ENCODE measurements at regions not wholly inside any gene's neighbourhood (a gene's known extent, or its start where the extent isn't known, plus 50 kb on each side); places are given as distances from the start of the nearest gene placed in this dataset.

GRCh38 chrX:124529786-124530185 lies 183.4 kb downstream of the SH2D1A start:
- no peak overlapping the region for H3K27ac Mint-ChIP-seq
- Histone ChIP-seq H3K36me3 (replicated peaks in 1 of 2; ENCODE audit: control insufficient read depth in 1 of 2, insufficient read depth in 2 of 2, low read length in 2 of 2) (no peaks in the 10 kb centered on the region), H3K4me3 (replicated peaks in 1 of 3; ENCODE audit: low read depth in 2 of 3, low read length in 3 of 3) (no peak overlapping the region), H4K20me1 (ENCODE audit: insufficient read depth, low read length) (no peaks in the 10 kb centered on the region), H3K4me1 (ENCODE audit: control insufficient read depth in 1 of 2, insufficient read depth in 2 of 2, low read length in 2 of 2) (no peaks in the 10 kb centered on the region), H3K27me3 (ENCODE audit: control insufficient read depth in 2 of 2, insufficient read depth in 2 of 2, low read length in 2 of 2) (no peaks in the 10 kb centered on the region), H3K27ac (ENCODE audit: low read depth in 1 of 2, low read length in 2 of 2) (no peak overlapping the region), H2AFZ (ENCODE audit: insufficient read depth, low read depth, low read length, poor library complexity, severe bottlenecking) (no peak overlapping the region), H3K9ac (ENCODE audit: insufficient read depth, low read length, poor library complexity, severe bottlenecking) (no peak overlapping the region), H3K79me2 (ENCODE audit: insufficient read depth, low read length) (no peaks in the 10 kb centered on the region), H3K9me3 (replicated peaks in 1 of 2; ENCODE audit: control insufficient read depth in 1 of 2, insufficient read depth in 1 of 2, low read length in 2 of 2) (no peaks in the 10 kb centered on the region), H3K4me2 (replicated peaks; ENCODE audit: extremely low read depth, low read length, poor library complexity, severe bottlenecking) (no peak overlapping the region)
- intact Hi-C loops (cut with micrococcal nuclease), result no loop called here
- H3K4me1 Mint-ChIP-seq, result no peaks in the 10 kb centered on the region
- WGBS (ENCODE audit: insufficient coverage), result no CpG with 5 or more reads among the region's 3 CpGs
- TF ChIP-seq CTCF (IDR thresholded peaks at IDR 0.05), result no peak
- H3K9me3 Mint-ChIP-seq, result peaks cover 0 to 7% (median 0%) of the 10 kb centered on the region in 7 donors
- peaks cover 0 to 2% (median 0%) of the 10 kb centered on the region in 3 donors for H3K27me3 Mint-ChIP-seq (ENCODE audit: low read depth in 3 of 3)
- DNase-seq, result no peak
- H3K36me3 Mint-ChIP-seq, result no peaks in the 10 kb centered on the region
- no peak overlapping the region for H3K4me3 Mint-ChIP-seq

GRCh38 chrX:124530803-124531202 lies 184.4 kb downstream of the SH2D1A start:
- H3K9ac ChIP-seq (ENCODE audit: insufficient read depth, low read length, poor library complexity, severe bottlenecking), result no peak overlapping the region
- intact Hi-C loops (cut with micrococcal nuclease), result no loop called here
- H2AFZ ChIP-seq (ENCODE audit: insufficient read depth, low read depth, low read length, poor library complexity, severe bottlenecking), result no peak overlapping the region
- H4K20me1 ChIP-seq (ENCODE audit: insufficient read depth, low read length), result no peaks in the 10 kb centered on the region
- Mint-ChIP-seq H3K4me1 (no peaks in the 10 kb centered on the region), H3K27me3 (ENCODE audit: low read depth in 3 of 3) (peaks cover 0 to 2% (median 0%) of the 10 kb centered on the region in 3 donors), H3K4me3 (no peak overlapping the region), H3K36me3 (no peaks in the 10 kb centered on the region), H3K9me3 (peaks cover 0 to 7% (median 0%) of the 10 kb centered on the region in 7 donors), H3K27ac (no peak overlapping the region)
- H3K4me3 ChIP-seq (replicated peaks in 1 of 3; ENCODE audit: low read depth in 2 of 3, low read length in 3 of 3), result no peak overlapping the region
- TF ChIP-seq CTCF (IDR thresholded peaks at IDR 0.05), result no peak
- no peaks in the 10 kb centered on the region for H3K9me3 ChIP-seq (replicated peaks in 1 of 2; ENCODE audit: control insufficient read depth in 1 of 2, insufficient read depth in 1 of 2, low read length in 2 of 2)
- H3K27ac ChIP-seq (ENCODE audit: low read depth in 1 of 2, low read length in 2 of 2), result no peak overlapping the region
- no peaks in the 10 kb centered on the region for H3K36me3 ChIP-seq (replicated peaks in 1 of 2; ENCODE audit: control insufficient read depth in 1 of 2, insufficient read depth in 2 of 2, low read length in 2 of 2)
- no peak for DNase-seq
- H3K4me2 ChIP-seq (replicated peaks; ENCODE audit: extremely low read depth, low read length, poor library complexity, severe bottlenecking), result no peak overlapping the region
- H3K79me2 ChIP-seq (ENCODE audit: insufficient read depth, low read length), result no peaks in the 10 kb centered on the region
- no peaks in the 10 kb centered on the region for H3K4me1 ChIP-seq (ENCODE audit: control insufficient read depth in 1 of 2, insufficient read depth in 2 of 2, low read length in 2 of 2)
- no peaks in the 10 kb centered on the region for H3K27me3 ChIP-seq (ENCODE audit: control insufficient read depth in 2 of 2, insufficient read depth in 2 of 2, low read length in 2 of 2)
- WGBS (ENCODE audit: insufficient coverage), result no CpG with 5 or more reads among the region's 1 CpG

Data from CD14-positive monocyte (primary cell).